NCI-H2227 (cell line): ENCODE measurements at regions not wholly inside any gene's neighbourhood (a gene's known extent, or its start where the extent isn't known, plus 50 kb on each side); places are given as distances from the start of the nearest gene placed in this dataset.

Experiments used
- DNase-seq: peaks from one replicate; lab custom pipeline; 2025; ENCODE audit not compliant: unreplicated experiment; lab: John Stamatoyannopoulos, UW

- no peak for DNase-seq
These were observed 187.3 kb upstream of the TSC22D2 start for GRCh38 chr3:150220799-150221198.

- no peak for DNase-seq
These were observed 188.1 kb upstream of the TSC22D2 start for GRCh38 chr3:150220041-150220440.

- no peak for DNase-seq
These were observed 189.3 kb upstream of the TSC22D2 start for GRCh38 chr3:150218841-150219240.

GRCh38 chr3:150218236-150218635 is 189.9 kb upstream of the TSC22D2 start:
- no peak for DNase-seq

GRCh38 chr3:150217691-150218090 is 190.4 kb upstream of the TSC22D2 start:
- DNase-seq = no peak

GRCh38 chr3:150216866-150217600 is 191.1 kb upstream of the TSC22D2 start:
- DNase-seq = no peak

- DNase-seq = peak; percentile 64
These were observed 191.9 kb upstream of the TSC22D2 start for GRCh38 chr3:150216041-150216811.

- no peak for DNase-seq
These were observed 192.5 kb upstream of the TSC22D2 start for GRCh38 chr3:150215616-150216015.

- no peak for DNase-seq
These were observed 194.5 kb upstream of the TSC22D2 start for GRCh38 chr3:150213577-150213976.

- DNase-seq = no peak
These were observed 197.5 kb upstream of the TSC22D2 start for GRCh38 chr3:150210461-150211110.

GRCh38 chr3:150203273-150203672 is 204.8 kb upstream of the TSC22D2 start:
- no peak for DNase-seq

GRCh38 chr3:150202711-150203110 is 205.4 kb upstream of the TSC22D2 start:
- DNase-seq = no peak

- DNase-seq = no peak
These were observed 213.1 kb upstream of the TSC22D2 start for GRCh38 chr3:150194957-150195356.

GRCh38 chr3:150194513-150194912 is 213.6 kb upstream of the TSC22D2 start:
- no peak for DNase-seq

GRCh38 chr3:150184426-150185071 is 213.9 kb upstream of the PFN2 start:
- DNase-seq = no peak

GRCh38 chr3:150183678-150184425 is 213.2 kb upstream of the PFN2 start:
- DNase-seq = peak; percentile 78

GRCh38 chr3:150180334-150180733 is 209.6 kb upstream of the PFN2 start:
- no peak for DNase-seq

GRCh38 chr3:150179330-150179729 is 208.6 kb upstream of the PFN2 start:
- no peak for DNase-seq

GRCh38 chr3:150177673-150178381 is 207.1 kb upstream of the PFN2 start:
- no peak for DNase-seq

GRCh38 chr3:150174179-150174578 is 203.5 kb upstream of the PFN2 start:
- no peak for DNase-seq
